DND-41 (cell line): ENCODE measurements at regions not wholly inside any gene's neighbourhood (a gene's known extent, or its start where the extent isn't known, plus 50 kb on each side); places are given as distances from the start of the nearest gene placed in this dataset.

Source experiments
- CTCF ChIP-seq: IDR thresholded peaks from 2 replicates; pipeline ENCODE4 v1.5.1; 2012; ENCODE audit warnings: borderline replicate concordance, low read length, moderate library complexity, mild to moderate bottlenecking; ENCODE audit not compliant: poor library complexity, severe bottlenecking; ENCODE audit errors: extremely low read depth
- EZH2 ChIP-seq: IDR thresholded peaks from 3 replicates; pipeline ENCODE4 v1.6.1; 2012; ENCODE audit warnings: borderline replicate concordance, low read depth, mild to moderate bottlenecking, moderate library complexity, low read length, inconsistent platforms; ENCODE audit not compliant: severe bottlenecking

- TF ChIP-seq CTCF (no peak), EZH2 (no peak)
Observed at GRCh38 chr2:175557810-175558377, 376.4 kb upstream of the ATP5MC3 start.
